H9 (cell line): ENCODE measurements at regions not wholly inside any gene's neighbourhood (a gene's known extent, or its start where the extent isn't known, plus 50 kb on each side); places are given as distances from the start of the nearest gene placed in this dataset.

Source experiments
- DNase-seq: peaks from one replicate; pipeline ENCODE4 v3.0.0-alpha.2; 2017
- H2AFZ ChIP-seq: one replicate; pipeline ENCODE4 v1.6.1; 2013; ENCODE audit warnings: mild to moderate bottlenecking, low read length, control low read depth, moderate library complexity
- H2AK5ac ChIP-seq: 2 replicates; pipeline ENCODE4 v1.6.1; 2013; ENCODE audit warnings: low read length, control low read depth, mixed read lengths; ENCODE audit not compliant: insufficient read length
- H2BK120ac ChIP-seq: one replicate; pipeline ENCODE4 v1.6.1; 2013; ENCODE audit warnings: low read depth, mild to moderate bottlenecking, low read length, control low read depth, inconsistent platforms; ENCODE audit not compliant: poor library complexity, severe bottlenecking
- H2BK12ac ChIP-seq: 2 replicates; pipeline ENCODE4 v1.6.1; 2013; ENCODE audit warnings: low read length, control low read depth, mixed read lengths, low read depth; ENCODE audit not compliant: insufficient read length
- H2BK15ac ChIP-seq: 2 replicates; pipeline ENCODE4 v1.6.1; 2013; ENCODE audit warnings: low read depth, low read length, control low read depth
- H2BK20ac ChIP-seq: one replicate; pipeline ENCODE4 v1.6.1; 2013; ENCODE audit warnings: low read depth, mild to moderate bottlenecking, low read length, control low read depth, inconsistent platforms; ENCODE audit not compliant: poor library complexity, severe bottlenecking
- H2BK5ac ChIP-seq: 2 replicates; pipeline ENCODE4 v1.6.1; 2013; ENCODE audit warnings: low read length, control low read depth, mixed read lengths; ENCODE audit not compliant: insufficient read length
- H3K14ac ChIP-seq: 2 replicates; pipeline ENCODE4 v1.6.1; 2013; ENCODE audit warnings: low read length, control low read depth; ENCODE audit not compliant: insufficient read depth
- H3K18ac ChIP-seq: 2 replicates; pipeline ENCODE4 v1.6.1; 2013; ENCODE audit warnings: low read depth, mild to moderate bottlenecking, mixed read lengths, low read length, control low read depth; ENCODE audit not compliant: insufficient read length
- H3K23ac ChIP-seq: 2 replicates; pipeline ENCODE4 v1.6.1; 2013; ENCODE audit warnings: low read length, control low read depth, mixed read lengths, low read depth; ENCODE audit not compliant: insufficient read length
- H3K23me2 ChIP-seq: 2 replicates; pipeline ENCODE4 v1.6.1; 2013; ENCODE audit warnings: low read depth, mild to moderate bottlenecking, mixed read lengths, low read length, control low read depth; ENCODE audit not compliant: insufficient read length, poor library complexity, severe bottlenecking
- H3K27ac ChIP-seq: 2 replicates; pipeline ENCODE4 v1.5.1; 2013; ENCODE audit warnings: low read length, control low read depth, mixed read lengths, low read depth; ENCODE audit not compliant: insufficient read length
- H3K27me3 ChIP-seq: 2 replicates; pipeline ENCODE4 v1.6.1; 2013; ENCODE audit warnings: low read length, control low read depth, inconsistent platforms; ENCODE audit not compliant: insufficient read depth
- H3K4ac ChIP-seq: 2 replicates; pipeline ENCODE4 v1.6.1; 2013; ENCODE audit warnings: low read depth, mild to moderate bottlenecking, control low read depth, inconsistent platforms, low read length, moderate library complexity
- H3K4me1 ChIP-seq: 2 replicates; pipeline ENCODE4 v1.6.1; 2013; ENCODE audit warnings: low read length, control low read depth, inconsistent platforms; ENCODE audit not compliant: insufficient read depth
- H3K4me2 ChIP-seq: 2 replicates; pipeline ENCODE4 v1.6.1; 2013; ENCODE audit warnings: low read length, control low read depth, mixed read lengths; ENCODE audit not compliant: insufficient read length, insufficient read depth
- H3K56ac ChIP-seq: 2 replicates; pipeline ENCODE4 v1.6.1; 2013; ENCODE audit warnings: low read depth, mild to moderate bottlenecking, mixed read lengths, low read length, control low read depth; ENCODE audit not compliant: insufficient read length
- H3K79me1 ChIP-seq: 2 replicates; pipeline ENCODE4 v1.6.1; 2013; ENCODE audit warnings: low read depth, mild to moderate bottlenecking, moderate library complexity, low read length, control low read depth, inconsistent platforms; ENCODE audit not compliant: insufficient read depth, poor library complexity, severe bottlenecking
- H3K79me2 ChIP-seq: 2 replicates; pipeline ENCODE4 v1.6.1; 2013; ENCODE audit warnings: low read length, control low read depth, inconsistent platforms; ENCODE audit not compliant: insufficient read depth
- H3K9ac ChIP-seq: 2 replicates; pipeline ENCODE4 v1.6.1; 2013; ENCODE audit warnings: low read length, control low read depth, mixed read lengths; ENCODE audit not compliant: insufficient read length; ENCODE audit errors: extremely low read depth
- H3K9me3 ChIP-seq: one replicate; pipeline ENCODE4 v1.6.1; 2013; ENCODE audit warnings: low read depth, low read length, inconsistent platforms; ENCODE audit not compliant: control insufficient read depth
- H3T11ph ChIP-seq: one replicate; pipeline ENCODE4 v1.6.1; 2013; ENCODE audit warnings: mild to moderate bottlenecking, low read length, control low read depth, inconsistent platforms
- H4K20me1 ChIP-seq: one replicate; pipeline ENCODE4 v1.6.1; 2013; ENCODE audit not compliant: control insufficient read depth, insufficient read length, insufficient read depth
- H4K5ac ChIP-seq: 2 replicates; pipeline ENCODE4 v1.6.1; 2013; ENCODE audit warnings: low read depth, mild to moderate bottlenecking, mixed read lengths, low read length, control low read depth; ENCODE audit not compliant: insufficient read length
- H4K8ac ChIP-seq: replicated peaks from 2 replicates; pipeline ENCODE4 v1.6.1; 2013; ENCODE audit warnings: low read length, control low read depth, mixed read lengths, low read depth; ENCODE audit not compliant: insufficient read length
- H4K91ac ChIP-seq: 2 replicates; pipeline ENCODE4 v1.6.1; 2013; ENCODE audit warnings: low read depth, mild to moderate bottlenecking, moderate library complexity, mixed read lengths, low read length, control low read depth; ENCODE audit not compliant: insufficient read length
- H3K27ac Mint-ChIP-seq, 3 experiments: 2 replicates in 2 of 3; 3 replicates in 1 of 3; pipeline ENCODE4 v1.8.0; 2020 to 2021; ENCODE audit warnings: mixed read lengths in 3 of 3, mild to moderate bottlenecking in 1 of 3, moderate library complexity in 1 of 3
- H3K27me3 Mint-ChIP-seq: 2 replicates; pipeline ENCODE4 v1.8.0; 2021; ENCODE audit warnings: low read depth, mild to moderate bottlenecking, moderate library complexity, mixed read lengths
- H3K36me3 Mint-ChIP-seq, 3 experiments: 2 replicates in 2 of 3; 3 replicates in 1 of 3; pipeline ENCODE4 v1.8.0; 2020 to 2021; ENCODE audit warnings: low read depth in 3 of 3, mixed read lengths in 3 of 3; ENCODE audit not compliant: insufficient read depth in 1 of 3
- H3K4me1 Mint-ChIP-seq, 2 experiments: 2 replicates each; pipeline ENCODE4 v1.8.0; 2020; ENCODE audit warnings: mixed read lengths in 2 of 2
- H3K4me3 Mint-ChIP-seq, 2 experiments: 2 replicates in 1 of 2; 3 replicates in 1 of 2; pipeline ENCODE4 v1.8.0; 2020 to 2021; ENCODE audit warnings: mild to moderate bottlenecking in 2 of 2, mixed read lengths in 2 of 2, moderate library complexity in 1 of 2
- H3K9me3 Mint-ChIP-seq, 2 experiments: 2 replicates in 1 of 2; 3 replicates in 1 of 2; pipeline ENCODE4 v1.8.0; 2020; ENCODE audit warnings: mild to moderate bottlenecking in 2 of 2, mixed read lengths in 2 of 2, moderate library complexity in 1 of 2
- WGBS: extraction: QIAGEN DNeasy Blood & Tissue Kit; methylation state at CpG from one replicate; pipeline ENCODE4 v1.1.7; 2013; ENCODE audit warnings: missing lambda C conversion rate, low lambda C conversion rate, mixed read lengths; ENCODE audit not compliant: insufficient read length; ENCODE audit errors: extremely low coverage; 5-methylcytosine and 5-hydroxymethylcytosine counted together
- TF ChIP-seq, protein P1 (sequence below): fragments of 200-600 bp; sonication (generic); conservative IDR thresholded peaks from 3 replicates; pipeline ENCODE4 v1.8.0; 2021; ENCODE audit warnings: antibody characterized with exemption, mild to moderate bottlenecking

DNA sequence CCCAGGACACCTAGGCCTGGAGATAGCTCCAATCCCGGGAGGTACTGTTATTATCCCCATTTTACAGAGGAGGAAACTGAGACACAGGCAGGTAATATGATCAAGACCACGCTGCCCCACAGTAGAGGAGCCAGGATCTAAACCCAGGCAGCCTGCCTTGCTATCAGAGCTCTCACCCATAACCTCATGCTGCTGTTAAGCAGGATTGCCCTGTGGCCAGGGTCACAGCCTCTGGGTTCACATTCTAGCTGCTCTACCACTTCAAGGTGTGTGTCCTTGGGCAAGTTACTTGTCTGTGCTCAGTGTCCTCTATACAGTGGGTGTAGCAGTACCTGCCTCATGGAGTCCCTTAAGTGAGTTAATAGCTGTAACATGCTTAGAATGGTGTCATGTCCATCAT lies 1015.3 kb downstream of the KCNJ18 start:
- Mint-ChIP-seq H3K4me1 (no peaks in the 10 kb centered on the region), H3K9me3 (peaks cover 95 to 96% of the 10 kb centered on the region in 2 experiments), H3K4me3 (no peak overlapping the region), H3K27me3 (peaks cover 2% of the 10 kb centered on the region; the same call in 1 of the 2 replicates), H3K36me3 (peaks cover 14 to 34% (median 27%) of the 10 kb centered on the region in 3 experiments; a peak in 6 of 7 replicates), H3K27ac (no peak overlapping the region)
- Histone ChIP-seq H2BK120ac (no peak overlapping the region), H2BK20ac (no peak overlapping the region), H4K5ac (no peak overlapping the region), H3K9ac (no peak overlapping the region), H3K56ac (no peak overlapping the region), H3K79me2 (no peaks in the 10 kb centered on the region), H3K27ac (no peak overlapping the region), H3K4me1 (no peaks in the 10 kb centered on the region), H3K14ac (no peak overlapping the region), H3T11ph (no peak overlapping the region), H3K79me1 (no peaks in the 10 kb centered on the region), H2AFZ (no peak overlapping the region), H3K4me2 (no peak overlapping the region), H3K23me2 (no peaks in the 10 kb centered on the region), H3K27me3 (no peaks in the 10 kb centered on the region), H3K18ac (no peak overlapping the region), H2BK15ac (no peak overlapping the region), H4K91ac (no peak overlapping the region), H4K8ac (no peak overlapping the region), H2BK12ac (no peak overlapping the region), H3K9me3 (peaks cover 95% of the 10 kb centered on the region), H2AK5ac (no peak overlapping the region), H4K20me1 (no peaks in the 10 kb centered on the region), H2BK5ac (no peak overlapping the region), H3K4ac (no peak overlapping the region), H3K23ac (no peak overlapping the region)
- DNase-seq = no peak
- TF ChIP-seq, protein P1, sequence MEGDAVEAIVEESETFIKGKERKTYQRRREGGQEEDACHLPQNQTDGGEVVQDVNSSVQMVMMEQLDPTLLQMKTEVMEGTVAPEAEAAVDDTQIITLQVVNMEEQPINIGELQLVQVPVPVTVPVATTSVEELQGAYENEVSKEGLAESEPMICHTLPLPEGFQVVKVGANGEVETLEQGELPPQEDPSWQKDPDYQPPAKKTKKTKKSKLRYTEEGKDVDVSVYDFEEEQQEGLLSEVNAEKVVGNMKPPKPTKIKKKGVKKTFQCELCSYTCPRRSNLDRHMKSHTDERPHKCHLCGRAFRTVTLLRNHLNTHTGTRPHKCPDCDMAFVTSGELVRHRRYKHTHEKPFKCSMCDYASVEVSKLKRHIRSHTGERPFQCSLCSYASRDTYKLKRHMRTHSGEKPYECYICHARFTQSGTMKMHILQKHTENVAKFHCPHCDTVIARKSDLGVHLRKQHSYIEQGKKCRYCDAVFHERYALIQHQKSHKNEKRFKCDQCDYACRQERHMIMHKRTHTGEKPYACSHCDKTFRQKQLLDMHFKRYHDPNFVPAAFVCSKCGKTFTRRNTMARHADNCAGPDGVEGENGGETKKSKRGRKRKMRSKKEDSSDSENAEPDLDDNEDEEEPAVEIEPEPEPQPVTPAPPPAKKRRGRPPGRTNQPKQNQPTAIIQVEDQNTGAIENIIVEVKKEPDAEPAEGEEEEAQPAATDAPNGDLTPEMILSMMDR = no peak
- WGBS = no CpG with 5 or more reads among the region's 2 CpGs
